CD4-positive, CD25-positive, alpha-beta regulatory T cell (primary cell): ENCODE measurements at regions not wholly inside any gene's neighbourhood (a gene's known extent, or its start where the extent isn't known, plus 50 kb on each side); places are given as distances from the start of the nearest gene placed in this dataset.

Experiments used
- ATAC-seq, 2 donors: fragments of 150-1000 bp; cut with Tn5 transposase; one replicate each; pipeline ENCODE4 v1.10.0; 2021; ENCODE audit warnings: low read depth in 2 of 2, moderate number of reproducible peaks in 2 of 2, moderate library complexity in 1 of 2
- DNase-seq, 3 donors: peaks; one replicate each; pipeline versions ENCODE4 v3.0.0 to v3.0.0-alpha.2; 2012 to 2022; ENCODE audit warnings: mixed read lengths in 1 of 3
- H3K27ac ChIP-seq: one replicate; pipeline ENCODE4 v1.7.0; 2013; ENCODE audit warnings: mild to moderate bottlenecking, low read length; ENCODE audit not compliant: insufficient read depth, poor library complexity, severe bottlenecking
- H3K27me3 ChIP-seq: one replicate; pipeline ENCODE4 v1.7.0; 2013; ENCODE audit warnings: low read length; ENCODE audit not compliant: control insufficient read depth, insufficient read depth
- H3K36me3 ChIP-seq: one replicate; pipeline ENCODE4 v1.7.0; 2013; ENCODE audit warnings: mild to moderate bottlenecking, low read length, moderate library complexity; ENCODE audit not compliant: control insufficient read depth, insufficient read depth
- H3K4me1 ChIP-seq: 2 replicates; pipeline ENCODE4 v1.7.0; 2013; ENCODE audit warnings: mild to moderate bottlenecking, low read length; ENCODE audit not compliant: insufficient read depth, control insufficient read depth, poor library complexity, severe bottlenecking
- H3K4me3 ChIP-seq: one replicate; pipeline ENCODE4 v1.7.0; 2013; ENCODE audit warnings: low read depth, mild to moderate bottlenecking, low read length, moderate library complexity
- H3K9me3 ChIP-seq, 2 experiments: 1 replicate in 1 of 2; 2 replicates in 1 of 2; pipeline ENCODE4 v1.7.0; 2013; ENCODE audit warnings: low read length in 2 of 2, mild to moderate bottlenecking in 1 of 2, moderate library complexity in 1 of 2; ENCODE audit not compliant: control insufficient read depth in 2 of 2
- H3K27ac Mint-ChIP-seq, 3 donors: one replicate each; pipeline ENCODE4 v1.8.0; 2020 to 2022; ENCODE audit warnings: mild to moderate bottlenecking in 3 of 3, mixed read lengths in 3 of 3, moderate library complexity in 2 of 3
- H3K27me3 Mint-ChIP-seq: one replicate; pipeline ENCODE4 v1.8.0; 2022; ENCODE audit warnings: mild to moderate bottlenecking, mixed read lengths
- H3K36me3 Mint-ChIP-seq: one replicate; pipeline ENCODE4 v1.8.0; 2020; ENCODE audit warnings: mixed read lengths
- H3K4me1 Mint-ChIP-seq, 4 donors: one replicate each; pipeline ENCODE4 v1.8.0; 2020 to 2022; ENCODE audit warnings: mixed read lengths in 4 of 4, mild to moderate bottlenecking in 1 of 4
- H3K4me3 Mint-ChIP-seq, 4 donors: one replicate each; pipeline ENCODE4 v1.8.0; 2020 to 2022; ENCODE audit warnings: mild to moderate bottlenecking in 4 of 4, mixed read lengths in 4 of 4, moderate library complexity in 3 of 4
- H3K9me3 Mint-ChIP-seq, 7 donors: one replicate each; pipeline ENCODE4 v1.8.0; 2020 to 2022; ENCODE audit warnings: mixed read lengths in 7 of 7, mild to moderate bottlenecking in 3 of 7, moderate library complexity in 2 of 7

DNA sequence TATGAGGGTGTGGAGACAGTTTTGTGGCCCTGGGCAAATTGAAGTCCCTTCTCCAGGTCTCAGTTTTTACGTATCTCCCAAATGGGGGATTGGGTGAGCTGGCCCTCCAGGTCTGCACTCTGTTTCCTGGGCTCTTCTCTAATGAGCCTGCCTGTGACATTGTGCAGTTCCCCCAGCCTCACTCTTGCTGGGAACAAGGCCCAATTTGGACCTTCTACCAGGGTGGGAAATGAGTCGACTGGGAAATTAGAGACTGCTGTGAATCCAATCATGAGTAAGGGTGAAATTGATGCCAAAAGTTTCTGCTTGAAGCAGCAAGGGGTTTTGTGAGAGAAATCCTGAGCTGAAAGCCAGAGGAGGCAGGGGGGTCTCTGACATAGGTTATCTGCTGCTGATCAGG lies 71.5 kb upstream of the KSR1 start:
- H3K4me3 Mint-ChIP-seq = no peak overlapping the region
- Histone ChIP-seq H3K27ac (no peak overlapping the region), H3K9me3 (no peaks in the 10 kb centered on the region), H3K4me3 (no peak overlapping the region), H3K4me1 (no peaks in the 10 kb centered on the region), H3K36me3 (no peaks in the 10 kb centered on the region), H3K27me3 (no peaks in the 10 kb centered on the region)
- H3K9me3 Mint-ChIP-seq = peaks cover 0 to 2% (median 0%) of the 10 kb centered on the region in 7 donors
- peaks cover 11% of the 10 kb centered on the region for H3K27me3 Mint-ChIP-seq
- no peak for ATAC-seq
- peaks cover 0 to 7% (median 3%) of the 10 kb centered on the region in 4 donors for H3K4me1 Mint-ChIP-seq
- no peak overlapping the region for H3K27ac Mint-ChIP-seq
- H3K36me3 Mint-ChIP-seq = no peaks in the 10 kb centered on the region
- DNase-seq = no peak

DNA sequence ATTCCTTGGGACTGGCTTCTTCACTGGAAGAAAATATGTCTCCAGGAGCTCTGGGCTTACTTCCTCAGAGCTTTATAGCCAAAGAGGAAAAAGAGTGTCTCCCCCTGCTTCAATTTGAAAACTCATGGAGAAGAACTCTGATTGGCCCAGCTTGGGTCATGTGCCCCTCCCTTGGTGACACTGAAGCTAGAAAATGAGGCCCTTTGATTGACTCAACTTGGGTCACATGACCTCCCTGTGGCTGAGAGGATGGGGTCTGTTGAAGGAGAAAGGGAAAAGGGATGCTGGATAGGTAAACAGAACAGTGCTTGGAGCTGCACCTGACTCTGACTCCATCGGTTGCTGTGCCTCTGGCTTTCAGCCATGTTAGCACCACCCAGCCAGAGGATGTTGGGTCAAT lies 70.6 kb upstream of the KSR1 start:
- H3K9me3 Mint-ChIP-seq = peaks cover 0 to 2% (median 0%) of the 10 kb centered on the region in 7 donors
- Histone ChIP-seq H3K27ac (no peak overlapping the region), H3K9me3 (no peaks in the 10 kb centered on the region), H3K36me3 (no peaks in the 10 kb centered on the region), H3K4me3 (no peak overlapping the region), H3K4me1 (no peaks in the 10 kb centered on the region), H3K27me3 (no peaks in the 10 kb centered on the region)
- H3K27me3 Mint-ChIP-seq = peaks cover 8% of the 10 kb centered on the region
- H3K36me3 Mint-ChIP-seq = no peaks in the 10 kb centered on the region
- no peak for DNase-seq
- H3K4me3 Mint-ChIP-seq = no peak overlapping the region
- ATAC-seq = no peak
- peaks cover 0 to 11% (median 3%) of the 10 kb centered on the region in 4 donors for H3K4me1 Mint-ChIP-seq
- H3K27ac Mint-ChIP-seq = no peak overlapping the region

DNA sequence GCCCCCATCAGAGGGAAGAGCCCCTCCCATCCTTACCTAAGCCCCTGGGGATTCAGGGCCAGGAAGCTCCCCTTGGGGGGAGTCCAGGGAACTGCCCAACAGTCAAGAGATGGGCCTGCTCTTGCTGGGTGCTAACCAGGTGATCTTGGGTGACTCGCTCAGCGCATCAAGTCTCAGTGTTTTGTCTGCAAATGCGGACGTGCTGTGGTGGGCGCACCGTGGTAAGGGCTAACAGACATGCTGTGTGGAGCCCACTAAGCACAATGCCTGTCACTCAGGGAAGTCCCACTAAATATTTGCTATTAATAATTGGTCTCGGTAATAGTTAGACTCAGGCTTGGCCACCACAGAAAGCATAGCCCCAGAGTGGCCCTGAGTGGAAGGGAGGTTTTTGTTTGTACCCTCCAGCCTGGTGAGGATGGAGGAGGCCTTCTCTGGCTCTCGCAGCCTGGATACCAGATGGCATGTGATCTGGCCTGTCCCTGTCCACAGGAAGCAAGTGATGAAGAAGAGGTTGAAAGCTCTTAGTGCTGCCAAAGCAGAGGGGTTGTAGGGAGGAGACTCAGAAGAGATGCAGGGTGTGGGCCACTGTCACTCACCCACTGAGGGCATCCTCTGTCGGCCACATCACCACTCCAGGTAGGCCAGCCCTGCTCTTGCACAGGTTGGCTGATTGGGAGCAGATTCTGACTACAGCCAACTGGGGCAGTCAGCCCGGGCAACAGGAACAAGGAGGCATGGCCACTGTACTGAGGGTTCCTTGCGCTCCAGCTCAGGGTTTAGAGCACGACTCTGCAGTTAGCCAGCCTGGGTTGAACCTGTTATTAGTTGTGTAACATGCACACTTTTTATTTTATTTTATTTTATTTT lies 69.8 kb upstream of the KSR1 start:
- H3K36me3 ChIP-seq = no peaks in the 10 kb centered on the region
- Mint-ChIP-seq H3K4me3 (no peak overlapping the region), H3K9me3 (peaks cover 0 to 2% (median 0%) of the 10 kb centered on the region in 7 donors), H3K4me1 (peaks cover 0 to 9% (median 3%) of the 10 kb centered on the region in 4 donors), H3K36me3 (no peaks in the 10 kb centered on the region), H3K27me3 (peaks cover 5% of the 10 kb centered on the region), H3K27ac (no peak overlapping the region)
- H3K27ac ChIP-seq = no peak overlapping the region
- no peak overlapping the region for H3K4me3 ChIP-seq
- ATAC-seq (no peak), DNase-seq (no peak)
- no peaks in the 10 kb centered on the region for H3K27me3 ChIP-seq
- H3K4me1 ChIP-seq = no peaks in the 10 kb centered on the region
- H3K9me3 ChIP-seq = no peaks in the 10 kb centered on the region

DNA sequence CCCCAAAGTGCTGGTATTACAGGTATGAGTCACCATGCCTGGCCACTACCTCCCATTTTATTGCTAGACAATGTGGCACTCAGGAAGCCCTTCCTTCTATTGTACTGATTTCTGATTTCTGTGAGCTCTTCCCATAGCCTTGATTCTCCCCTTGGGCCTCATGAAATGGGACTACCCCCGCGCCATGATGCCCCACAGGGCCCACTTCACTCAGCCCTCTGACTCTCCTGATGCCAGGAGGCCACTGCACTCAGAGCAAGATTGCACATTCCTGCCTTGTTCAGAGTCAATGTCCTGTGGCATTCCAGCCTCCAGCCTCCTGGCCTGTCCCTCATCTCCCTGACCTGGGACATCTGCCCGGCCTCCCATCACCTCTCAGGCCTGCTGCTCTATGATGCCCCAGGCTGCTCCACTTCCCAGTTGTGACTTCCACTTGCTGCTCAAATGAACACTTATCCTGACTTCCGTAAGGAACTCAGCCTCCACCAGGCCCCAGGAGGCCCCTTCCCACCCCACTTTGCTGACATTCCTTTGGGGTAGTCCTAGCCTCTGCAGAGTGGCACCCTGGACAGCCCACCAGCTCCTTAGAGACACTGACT lies 66.6 kb upstream of the KSR1 start:
- Histone ChIP-seq H3K4me3 (no peak overlapping the region), H3K9me3 (no peaks in the 10 kb centered on the region), H3K36me3 (no peaks in the 10 kb centered on the region), H3K4me1 (no peaks in the 10 kb centered on the region), H3K27me3 (peaks cover under 1% of the 10 kb centered on the region), H3K27ac (no peak overlapping the region)
- DNase-seq (no peak), ATAC-seq (no peak)
- peaks cover 16% of the 10 kb centered on the region for H3K27me3 Mint-ChIP-seq
- no peaks in the 10 kb centered on the region for H3K9me3 Mint-ChIP-seq
- H3K4me1 Mint-ChIP-seq = peaks cover 0 to 9% (median 3%) of the 10 kb centered on the region in 4 donors
- peak overlapping the region in 2 of 4 donors; percentile 11 to 56 for H3K4me3 Mint-ChIP-seq
- no peaks in the 10 kb centered on the region for H3K36me3 Mint-ChIP-seq
- peak overlapping the region in 1 of 3 donors; percentile 79 for H3K27ac Mint-ChIP-seq

DNA sequence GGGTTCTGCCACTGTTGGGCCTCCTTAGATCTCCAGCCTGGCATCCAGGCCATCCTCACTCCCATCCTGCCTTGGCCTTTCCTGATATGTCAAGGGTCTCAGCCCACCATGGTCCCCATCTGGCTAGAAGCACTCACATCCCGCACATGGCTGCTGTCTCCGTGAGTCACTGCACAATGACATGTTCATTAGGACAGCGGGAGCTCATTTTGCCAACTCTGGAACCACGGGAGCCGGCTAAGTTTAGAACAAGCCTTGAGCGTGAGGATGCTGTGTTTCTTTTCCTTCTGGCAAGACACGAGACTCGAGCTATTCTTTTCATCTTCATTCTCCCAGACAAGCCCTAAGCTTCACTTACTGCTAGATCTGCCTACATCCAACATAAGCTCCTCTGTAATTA lies 65.7 kb upstream of the KSR1 start:
- Mint-ChIP-seq H3K36me3 (no peaks in the 10 kb centered on the region), H3K9me3 (no peaks in the 10 kb centered on the region), H3K4me1 (peaks cover 0 to 9% (median 3%) of the 10 kb centered on the region in 4 donors), H3K4me3 (no peak overlapping the region), H3K27ac (no peak overlapping the region), H3K27me3 (peaks cover 17% of the 10 kb centered on the region)
- Histone ChIP-seq H3K36me3 (no peaks in the 10 kb centered on the region), H3K4me3 (no peak overlapping the region), H3K9me3 (no peaks in the 10 kb centered on the region), H3K27me3 (peaks cover 5% of the 10 kb centered on the region), H3K4me1 (no peaks in the 10 kb centered on the region), H3K27ac (no peak overlapping the region)
- no peak for ATAC-seq
- DNase-seq = no peak

DNA sequence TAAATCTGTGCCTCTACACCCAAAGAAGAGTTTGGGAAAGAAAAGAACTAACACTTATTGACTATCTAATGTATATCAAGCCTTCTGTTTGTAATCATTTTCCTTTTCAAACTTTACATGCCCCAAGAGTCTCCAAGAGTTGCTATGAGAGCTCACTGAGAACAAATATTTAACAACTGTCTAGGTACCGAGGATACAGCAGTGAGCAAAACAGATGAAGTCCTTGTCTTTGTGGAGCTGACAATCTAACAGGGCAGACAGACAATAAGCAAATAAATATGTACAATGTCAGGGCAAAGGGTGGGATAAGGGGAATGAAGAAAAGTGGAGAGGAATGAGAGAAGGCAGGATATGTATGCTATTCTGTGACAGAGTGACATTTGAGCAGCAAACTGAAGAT lies 64.8 kb upstream of the KSR1 start:
- Mint-ChIP-seq H3K27me3 (peaks cover 25% of the 10 kb centered on the region), H3K9me3 (no peaks in the 10 kb centered on the region), H3K36me3 (no peaks in the 10 kb centered on the region), H3K4me1 (peaks cover 0 to 9% (median 3%) of the 10 kb centered on the region in 4 donors), H3K4me3 (no peak overlapping the region), H3K27ac (no peak overlapping the region)
- Histone ChIP-seq H3K36me3 (no peaks in the 10 kb centered on the region), H3K4me1 (no peaks in the 10 kb centered on the region), H3K4me3 (no peak overlapping the region), H3K9me3 (no peaks in the 10 kb centered on the region), H3K27me3 (peaks cover 5% of the 10 kb centered on the region), H3K27ac (no peak overlapping the region)
- no peak for ATAC-seq
- DNase-seq = no peak

DNA sequence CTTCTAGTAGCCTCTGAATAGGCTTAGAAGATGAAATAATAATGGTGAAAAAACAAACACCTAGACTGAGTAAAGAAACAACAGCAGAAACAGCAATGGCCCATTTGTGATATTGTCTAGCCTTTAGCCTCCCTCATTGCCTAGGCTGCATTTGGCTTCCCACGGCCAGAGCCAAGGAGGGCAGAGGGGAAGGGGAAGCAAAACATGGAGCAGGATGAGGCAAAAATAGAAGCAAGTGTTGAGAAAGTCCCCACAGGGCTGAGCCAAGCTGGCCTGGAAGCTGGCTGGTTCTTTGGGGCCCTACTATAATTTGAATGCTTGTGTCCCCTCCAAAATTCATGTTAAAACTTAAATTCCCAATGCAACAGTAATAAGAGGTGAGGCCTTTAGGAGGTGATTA lies 60.2 kb upstream of the KSR1 start:
- Histone ChIP-seq H3K9me3 (no peaks in the 10 kb centered on the region), H3K4me3 (no peak overlapping the region), H3K4me1 (no peaks in the 10 kb centered on the region), H3K36me3 (no peaks in the 10 kb centered on the region), H3K27ac (no peak overlapping the region), H3K27me3 (peaks cover 7% of the 10 kb centered on the region)
- H3K4me3 Mint-ChIP-seq = no peak overlapping the region
- ATAC-seq (no peak), DNase-seq (no peak)
- no peaks in the 10 kb centered on the region for H3K9me3 Mint-ChIP-seq
- H3K36me3 Mint-ChIP-seq = no peaks in the 10 kb centered on the region
- H3K27me3 Mint-ChIP-seq = peaks cover 29% of the 10 kb centered on the region
- no peaks in the 10 kb centered on the region for H3K4me1 Mint-ChIP-seq
- no peak overlapping the region for H3K27ac Mint-ChIP-seq

DNA sequence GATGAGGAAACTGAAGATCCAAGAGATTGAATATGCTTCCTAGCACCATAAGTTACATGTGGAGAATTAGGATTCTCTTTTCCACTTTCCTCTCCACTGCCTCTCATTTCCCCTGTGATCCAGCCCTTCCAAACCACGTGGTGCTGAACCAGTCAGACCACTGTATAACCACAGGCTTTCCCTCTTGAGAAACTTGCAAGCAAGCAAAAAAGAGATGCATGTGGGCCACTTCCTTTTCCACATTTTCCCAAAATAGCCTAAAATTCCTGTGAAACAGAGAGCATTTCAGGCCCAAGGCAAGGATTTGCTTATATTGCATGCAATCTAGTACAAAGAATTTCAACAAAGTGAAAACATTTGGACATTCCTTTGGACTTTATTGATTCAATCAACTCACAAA lies 59.3 kb upstream of the KSR1 start:
- Mint-ChIP-seq H3K9me3 (no peaks in the 10 kb centered on the region), H3K27me3 (peaks cover 35% of the 10 kb centered on the region), H3K36me3 (no peaks in the 10 kb centered on the region), H3K4me1 (no peaks in the 10 kb centered on the region), H3K27ac (no peak overlapping the region), H3K4me3 (no peak overlapping the region)
- Histone ChIP-seq H3K27me3 (peaks cover 7% of the 10 kb centered on the region), H3K36me3 (no peaks in the 10 kb centered on the region), H3K27ac (no peak overlapping the region), H3K9me3 (no peaks in the 10 kb centered on the region), H3K4me1 (no peaks in the 10 kb centered on the region), H3K4me3 (no peak overlapping the region)
- DNase-seq (no peak), ATAC-seq (no peak)
